ENCODE measurements at regions not wholly inside any gene's neighbourhood (a gene's known extent, or its start where the extent isn't known, plus 50 kb on each side); places are given as distances from the start of the nearest gene placed in this dataset.

GRCh38 chr7:13036256-13036780 lies 348.9 kb downstream of the ARL4A start:
- DNase-seq: no peak
- Histone ChIP-seq H3K27ac (ENCODE audit: low read length) (no peak overlapping the region), H3K4me2 (ENCODE audit: insufficient read depth, low read length) (no peak overlapping the region)

GRCh38 chr7:13037216-13037615 lies 349.8 kb downstream of the ARL4A start:
- Histone ChIP-seq H3K4me2 (ENCODE audit: insufficient read depth, low read length) (no peak overlapping the region), H3K79me2 (ENCODE audit: insufficient read depth, low read length) (no peaks in the 10 kb centered on the region), H2AFZ (ENCODE audit: low read depth, low read length) (no peak overlapping the region), H4K20me1 (ENCODE audit: insufficient read depth, low read length) (no peaks in the 10 kb centered on the region), H3K4me1 (ENCODE audit: insufficient read depth, low read length) (no peaks in the 10 kb centered on the region), H3K4me3 (ENCODE audit: low read depth in 1 of 2, low read length in 2 of 2) (no peak overlapping the region), H3K27ac (ENCODE audit: low read length) (no peak overlapping the region), H3K9me3 (ENCODE audit: insufficient read depth, low read length, severe bottlenecking) (no peaks in the 10 kb centered on the region), H3K9ac (ENCODE audit: low read depth, low read length) (no peak overlapping the region), H3K27me3 (ENCODE audit: insufficient read depth, low read length, poor library complexity) (no peaks in the 10 kb centered on the region), H3K36me3 (ENCODE audit: insufficient read depth, low read length) (no peaks in the 10 kb centered on the region)
- DNase-seq (no peak), ATAC-seq (ENCODE audit: insufficient read depth, low read depth) (no peak)
- TF ChIP-seq EZH2 (IDR thresholded peaks at IDR 0.05; ENCODE audit: borderline replicate concordance, low read depth, low read length, severe bottlenecking) (no peak), CTCF (IDR thresholded peaks at IDR 0.05; ENCODE audit: borderline replicate concordance, extremely low read depth, low read length, poor library complexity, severe bottlenecking) (no peak)

More at GRCh38 chr7:13036256-13036780, 348.9 kb downstream of the ARL4A start:
- H3K9ac ChIP-seq (ENCODE audit: low read depth, low read length): no peak overlapping the region
- ATAC-seq (ENCODE audit: insufficient read depth, low read depth): no peak
- H3K4me3 ChIP-seq (ENCODE audit: low read depth in 1 of 2, low read length in 2 of 2): no peak overlapping the region
- no peaks in the 10 kb centered on the region for H3K36me3 ChIP-seq (ENCODE audit: insufficient read depth, low read length)
- H4K20me1 ChIP-seq (ENCODE audit: insufficient read depth, low read length): no peaks in the 10 kb centered on the region
- H3K9me3 ChIP-seq (ENCODE audit: insufficient read depth, low read length, severe bottlenecking): no peaks in the 10 kb centered on the region
- H3K4me1 ChIP-seq (ENCODE audit: insufficient read depth, low read length): no peaks in the 10 kb centered on the region
- H3K27me3 ChIP-seq (ENCODE audit: insufficient read depth, low read length, poor library complexity): no peaks in the 10 kb centered on the region
- no peak overlapping the region for H2AFZ ChIP-seq (ENCODE audit: low read depth, low read length)
- TF ChIP-seq EZH2 (IDR thresholded peaks at IDR 0.05; ENCODE audit: borderline replicate concordance, low read depth, low read length, severe bottlenecking) (no peak), CTCF (IDR thresholded peaks at IDR 0.05; ENCODE audit: borderline replicate concordance, extremely low read depth, low read length, poor library complexity, severe bottlenecking) (no peak)
- H3K79me2 ChIP-seq (ENCODE audit: insufficient read depth, low read length): no peaks in the 10 kb centered on the region

GRCh38 chr7:13041368-13041988 lies 354.0 kb downstream of the ARL4A start:
- Histone ChIP-seq H3K27ac (ENCODE audit: low read length) (no peak overlapping the region), H3K9ac (ENCODE audit: low read depth, low read length) (no peak overlapping the region), H2AFZ (ENCODE audit: low read depth, low read length) (no peak overlapping the region), H3K4me2 (ENCODE audit: insufficient read depth, low read length) (no peak overlapping the region), H3K36me3 (ENCODE audit: insufficient read depth, low read length) (no peaks in the 10 kb centered on the region), H3K9me3 (ENCODE audit: insufficient read depth, low read length, severe bottlenecking) (no peaks in the 10 kb centered on the region), H3K4me3 (ENCODE audit: low read depth in 1 of 2, low read length in 2 of 2) (no peak overlapping the region), H3K79me2 (ENCODE audit: insufficient read depth, low read length) (no peaks in the 10 kb centered on the region), H4K20me1 (ENCODE audit: insufficient read depth, low read length) (no peaks in the 10 kb centered on the region), H3K27me3 (ENCODE audit: insufficient read depth, low read length, poor library complexity) (no peaks in the 10 kb centered on the region), H3K4me1 (ENCODE audit: insufficient read depth, low read length) (no peaks in the 10 kb centered on the region)
- no peak for TF ChIP-seq CTCF (IDR thresholded peaks at IDR 0.05; ENCODE audit: borderline replicate concordance, extremely low read depth, low read length, poor library complexity, severe bottlenecking)
- TF ChIP-seq EZH2 (IDR thresholded peaks at IDR 0.05; ENCODE audit: borderline replicate concordance, low read depth, low read length, severe bottlenecking): no peak
- DNase-seq (no peak), ATAC-seq (ENCODE audit: insufficient read depth, low read depth) (no peak)

All from DND-41 (cell line).